CD4-positive, CD25-positive, alpha-beta regulatory T cell (primary cell): ENCODE measurements at regions not wholly inside any gene's neighbourhood (a gene's known extent, or its start where the extent isn't known, plus 50 kb on each side); places are given as distances from the start of the nearest gene placed in this dataset.
"Not testable (repeated sequence)": the region's sequence is repeated elsewhere in the genome, so short reads cannot be mapped to it uniquely, and the experiment has no call there.

Experiments used
- ATAC-seq, 2 donors: fragments of 150-1000 bp; cut with Tn5 transposase; one replicate each; pipeline ENCODE4 v1.10.0; 2021; ENCODE audit warnings: low read depth in 2 of 2, moderate number of reproducible peaks in 2 of 2, moderate library complexity in 1 of 2
- DNase-seq, 3 donors: peaks; one replicate each; pipeline versions ENCODE4 v3.0.0 to v3.0.0-alpha.2; 2012 to 2022; ENCODE audit warnings: mixed read lengths in 1 of 3
- H3K27ac ChIP-seq: one replicate; pipeline ENCODE4 v1.7.0; 2013; ENCODE audit warnings: mild to moderate bottlenecking, low read length; ENCODE audit not compliant: insufficient read depth, poor library complexity, severe bottlenecking
- H3K27me3 ChIP-seq: one replicate; pipeline ENCODE4 v1.7.0; 2013; ENCODE audit warnings: low read length; ENCODE audit not compliant: control insufficient read depth, insufficient read depth
- H3K36me3 ChIP-seq: one replicate; pipeline ENCODE4 v1.7.0; 2013; ENCODE audit warnings: mild to moderate bottlenecking, low read length, moderate library complexity; ENCODE audit not compliant: control insufficient read depth, insufficient read depth
- H3K4me1 ChIP-seq: 2 replicates; pipeline ENCODE4 v1.7.0; 2013; ENCODE audit warnings: mild to moderate bottlenecking, low read length; ENCODE audit not compliant: insufficient read depth, control insufficient read depth, poor library complexity, severe bottlenecking
- H3K4me3 ChIP-seq: one replicate; pipeline ENCODE4 v1.7.0; 2013; ENCODE audit warnings: low read depth, mild to moderate bottlenecking, low read length, moderate library complexity
- H3K9me3 ChIP-seq, 2 experiments: 1 replicate in 1 of 2; 2 replicates in 1 of 2; pipeline ENCODE4 v1.7.0; 2013; ENCODE audit warnings: low read length in 2 of 2, mild to moderate bottlenecking in 1 of 2, moderate library complexity in 1 of 2; ENCODE audit not compliant: control insufficient read depth in 2 of 2
- H3K27ac Mint-ChIP-seq, 3 donors: one replicate each; pipeline ENCODE4 v1.8.0; 2020 to 2022; ENCODE audit warnings: mild to moderate bottlenecking in 3 of 3, mixed read lengths in 3 of 3, moderate library complexity in 2 of 3
- H3K27me3 Mint-ChIP-seq: one replicate; pipeline ENCODE4 v1.8.0; 2022; ENCODE audit warnings: mild to moderate bottlenecking, mixed read lengths
- H3K36me3 Mint-ChIP-seq: one replicate; pipeline ENCODE4 v1.8.0; 2020; ENCODE audit warnings: mixed read lengths
- H3K4me1 Mint-ChIP-seq, 4 donors: one replicate each; pipeline ENCODE4 v1.8.0; 2020 to 2022; ENCODE audit warnings: mixed read lengths in 4 of 4, mild to moderate bottlenecking in 1 of 4
- H3K4me3 Mint-ChIP-seq, 4 donors: one replicate each; pipeline ENCODE4 v1.8.0; 2020 to 2022; ENCODE audit warnings: mild to moderate bottlenecking in 4 of 4, mixed read lengths in 4 of 4, moderate library complexity in 3 of 4
- H3K9me3 Mint-ChIP-seq, 7 donors: one replicate each; pipeline ENCODE4 v1.8.0; 2020 to 2022; ENCODE audit warnings: mixed read lengths in 7 of 7, mild to moderate bottlenecking in 3 of 7, moderate library complexity in 2 of 7

- no peak overlapping the region for H3K27ac Mint-ChIP-seq
- ATAC-seq: no peak
- peaks cover 4 to 33% (median 9%) of the 10 kb centered on the region in 7 donors for H3K9me3 Mint-ChIP-seq
Observed at GRCh38 chr7:119643558-119643957, 629.4 kb upstream of the KCND2 start.

DNA sequence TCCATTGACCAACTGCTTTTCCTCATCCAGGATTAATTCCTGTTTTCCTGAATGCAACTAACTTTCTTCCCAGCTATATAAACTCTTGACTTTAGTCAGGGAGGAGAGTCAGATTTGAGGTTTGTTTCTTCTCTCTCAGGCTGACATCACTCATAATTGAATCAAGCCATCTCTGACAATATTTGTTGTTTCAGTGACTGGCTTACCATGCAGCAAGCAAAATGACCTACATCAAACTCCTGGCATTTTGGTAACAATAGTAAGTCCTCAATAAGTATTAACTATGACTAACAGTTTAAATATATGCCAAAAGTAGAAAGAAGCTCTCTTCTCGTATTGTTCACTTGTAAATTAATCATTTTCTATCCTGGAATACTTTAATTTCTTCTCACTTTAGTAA, 625.7 kb upstream of the KCND2 start:
- H3K27me3 Mint-ChIP-seq: no peaks in the 10 kb centered on the region
- no peak for ATAC-seq
- no peaks in the 10 kb centered on the region for H3K4me1 Mint-ChIP-seq

More at GRCh38 chr7:119643558-119643957, 629.4 kb upstream of the KCND2 start:
- Histone ChIP-seq H3K4me1 (no peaks in the 10 kb centered on the region), H3K27me3 (no peaks in the 10 kb centered on the region), H3K27ac (no peak overlapping the region), H3K36me3 (no peaks in the 10 kb centered on the region), H3K9me3 (peaks cover 3 to 5% of the 10 kb centered on the region in 2 experiments), H3K4me3 (no peak overlapping the region)
- no peak for DNase-seq
- no peaks in the 10 kb centered on the region for H3K27me3 Mint-ChIP-seq
- no peaks in the 10 kb centered on the region for H3K4me1 Mint-ChIP-seq
- no peaks in the 10 kb centered on the region for H3K36me3 Mint-ChIP-seq
- no peak overlapping the region for H3K4me3 Mint-ChIP-seq

GRCh38 chr7:119648752-119649151, 624.2 kb upstream of the KCND2 start:
- not testable (repeated sequence) for H3K27ac ChIP-seq, H3K4me3 Mint-ChIP-seq, ATAC-seq, H3K4me1 Mint-ChIP-seq, H3K36me3 ChIP-seq, H3K27me3 ChIP-seq, H3K27ac Mint-ChIP-seq, H3K4me3 ChIP-seq, H3K4me1 ChIP-seq, H3K36me3 Mint-ChIP-seq, H3K27me3 Mint-ChIP-seq, H3K9me3 ChIP-seq, DNase-seq
- peaks cover 0 to 11% (median 6%) of the 10 kb centered on the region in 7 donors for H3K9me3 Mint-ChIP-seq

More for the DNA sequence above, 625.7 kb upstream of the KCND2 start:
- Histone ChIP-seq H3K36me3 (no peaks in the 10 kb centered on the region), H3K27me3 (no peaks in the 10 kb centered on the region), H3K9me3 (peaks cover 3 to 5% of the 10 kb centered on the region in 2 experiments), H3K4me3 (no peak overlapping the region), H3K27ac (no peak overlapping the region), H3K4me1 (no peaks in the 10 kb centered on the region)
- Mint-ChIP-seq H3K27ac (no peak overlapping the region), H3K9me3 (peaks cover 3 to 19% (median 7%) of the 10 kb centered on the region in 7 donors), H3K4me3 (no peak overlapping the region), H3K36me3 (no peaks in the 10 kb centered on the region)
- DNase-seq: no peak

GRCh38 chr7:119660080-119660479, 612.9 kb upstream of the KCND2 start:
- H3K27me3 Mint-ChIP-seq: no peaks in the 10 kb centered on the region
- Histone ChIP-seq H3K9me3 (peaks cover 0 to 2% of the 10 kb centered on the region in 2 experiments), H3K27ac (no peak overlapping the region), H3K4me1 (no peaks in the 10 kb centered on the region), H3K27me3 (no peaks in the 10 kb centered on the region), H3K36me3 (no peaks in the 10 kb centered on the region), H3K4me3 (no peak overlapping the region)
- H3K27ac Mint-ChIP-seq: no peak overlapping the region
- no peaks in the 10 kb centered on the region for H3K4me1 Mint-ChIP-seq
- DNase-seq (no peak), ATAC-seq (no peak)
- no peaks in the 10 kb centered on the region for H3K36me3 Mint-ChIP-seq
- H3K4me3 Mint-ChIP-seq: no peak overlapping the region
- H3K9me3 Mint-ChIP-seq: peaks cover 0 to 16% (median 8%) of the 10 kb centered on the region in 7 donors

- ATAC-seq (no peak), DNase-seq (no peak)
- Mint-ChIP-seq H3K27ac (no peak overlapping the region), H3K4me1 (no peaks in the 10 kb centered on the region), H3K4me3 (no peak overlapping the region), H3K9me3 (peaks cover 0 to 27% (median 9%) of the 10 kb centered on the region in 7 donors), H3K27me3 (no peaks in the 10 kb centered on the region), H3K36me3 (no peaks in the 10 kb centered on the region)
- H3K36me3 ChIP-seq: no peaks in the 10 kb centered on the region
- no peaks in the 10 kb centered on the region for H3K4me1 ChIP-seq
- no peak overlapping the region for H3K27ac ChIP-seq
- H3K9me3 ChIP-seq: peaks cover 0 to 2% of the 10 kb centered on the region in 2 experiments
- no peak overlapping the region for H3K4me3 ChIP-seq
- no peaks in the 10 kb centered on the region for H3K27me3 ChIP-seq
Observed at GRCh38 chr7:119664601-119665000, 608.4 kb upstream of the KCND2 start.

- Histone ChIP-seq H3K4me1 (no peaks in the 10 kb centered on the region), H3K36me3 (no peaks in the 10 kb centered on the region), H3K9me3 (peaks cover 0 to 2% of the 10 kb centered on the region in 2 experiments), H3K4me3 (no peak overlapping the region), H3K27ac (no peak overlapping the region), H3K27me3 (no peaks in the 10 kb centered on the region)
- Mint-ChIP-seq H3K36me3 (no peaks in the 10 kb centered on the region), H3K4me3 (no peak overlapping the region), H3K27me3 (no peaks in the 10 kb centered on the region), H3K9me3 (peaks cover 3 to 28% (median 8%) of the 10 kb centered on the region in 7 donors), H3K27ac (no peak overlapping the region), H3K4me1 (no peaks in the 10 kb centered on the region)
- ATAC-seq (no peak), DNase-seq (no peak)
Observed at GRCh38 chr7:119665796-119666195, 607.2 kb upstream of the KCND2 start.

DNA sequence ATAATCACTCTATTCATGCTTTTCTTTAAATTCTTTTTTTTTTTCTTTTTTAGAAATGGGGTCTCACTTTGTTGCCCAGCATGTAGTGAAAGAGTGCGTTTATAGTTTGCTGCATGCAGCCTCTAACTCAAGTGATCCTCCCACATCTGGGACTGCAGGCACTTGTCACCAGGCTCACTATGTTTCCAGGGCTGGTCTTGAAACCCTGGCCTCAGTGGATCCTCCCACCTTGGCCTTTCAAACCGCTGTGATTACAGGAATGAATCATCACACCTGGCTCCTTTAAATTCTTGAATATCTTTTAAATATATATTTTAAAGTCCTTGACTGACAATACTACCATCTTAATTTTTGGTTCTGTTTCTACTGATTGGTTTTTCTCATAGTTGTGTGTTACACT, 591.6 kb upstream of the KCND2 start:
- Mint-ChIP-seq H3K36me3 (no peaks in the 10 kb centered on the region), H3K4me1 (no peaks in the 10 kb centered on the region), H3K27ac (no peak overlapping the region), H3K9me3 (peaks cover 0 to 26% (median 4%) of the 10 kb centered on the region in 7 donors), H3K4me3 (no peak overlapping the region), H3K27me3 (no peaks in the 10 kb centered on the region)
- DNase-seq (no peak), ATAC-seq (no peak)
- Histone ChIP-seq H3K27me3 (no peaks in the 10 kb centered on the region), H3K9me3 (peaks cover 0 to 6% of the 10 kb centered on the region in 2 experiments), H3K4me3 (no peak overlapping the region), H3K4me1 (no peaks in the 10 kb centered on the region), H3K27ac (no peak overlapping the region), H3K36me3 (no peaks in the 10 kb centered on the region)

DNA sequence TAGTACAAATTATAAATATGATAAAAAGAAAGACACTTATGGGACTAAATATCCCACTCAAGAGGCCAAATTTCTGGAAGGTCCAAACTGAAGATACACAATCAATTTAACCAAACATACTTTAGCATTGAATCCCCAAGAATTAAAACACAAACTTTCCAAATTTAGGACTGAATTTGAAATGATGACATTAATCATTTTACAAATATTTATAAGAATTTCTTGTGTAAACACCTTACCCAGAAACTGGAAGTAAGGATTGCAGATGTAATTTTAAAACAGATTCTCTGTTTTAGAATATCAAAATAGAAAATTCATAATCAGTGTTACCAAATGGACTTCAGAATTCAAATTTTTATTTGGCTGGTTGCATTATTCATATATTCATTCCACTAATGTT, 588.2 kb upstream of the KCND2 start:
- Histone ChIP-seq H3K36me3 (no peaks in the 10 kb centered on the region), H3K4me3 (no peak overlapping the region), H3K9me3 (peaks cover 0 to 3% of the 10 kb centered on the region in 2 experiments), H3K27ac (no peak overlapping the region), H3K4me1 (no peaks in the 10 kb centered on the region), H3K27me3 (no peaks in the 10 kb centered on the region)
- no peak overlapping the region for H3K27ac Mint-ChIP-seq
- peaks cover 0 to 16% (median 2%) of the 10 kb centered on the region in 7 donors for H3K9me3 Mint-ChIP-seq
- ATAC-seq (no peak), DNase-seq (no peak)
- no peaks in the 10 kb centered on the region for H3K36me3 Mint-ChIP-seq
- no peaks in the 10 kb centered on the region for H3K4me1 Mint-ChIP-seq
- no peaks in the 10 kb centered on the region for H3K27me3 Mint-ChIP-seq
- H3K4me3 Mint-ChIP-seq: no peak overlapping the region
